Endothelial cell of umbilical vein (primary cell): ENCODE measurements at regions not wholly inside any gene's neighbourhood (a gene's known extent, or its start where the extent isn't known, plus 50 kb on each side); places are given as distances from the start of the nearest gene placed in this dataset.

ENCODE experiments used
- BruUV-seq: library from RNA; stranded (reverse); fragments of 400-500 nt; replicated peaks from 2 replicates; lab custom pipeline; 2021; lab: Mats Ljungman, UMichigan
- CTCF ChIA-PET: fragments of 300-600, 350-600 bp; sonication (Branson Sonifier 250); formaldehyde crosslinking; loops from one replicate; lab custom pipeline; 2021; ENCODE audit warnings: antibody characterized with exemption, inconsistent platforms; lab: Charles Lee
- POLR2A ChIA-PET: fragments of 300-600, 350-600 bp; sonication (Branson Sonifier 250); formaldehyde crosslinking; loops from one replicate; lab custom pipeline; 2021; ENCODE audit warnings: antibody characterized with exemption, inconsistent platforms; lab: Charles Lee
- DNase-seq: peaks from one replicate; pipeline ENCODE4 v3.0.0-alpha.2; 2011; ENCODE audit warnings: low read depth, low spot score
- FAIRE-seq: peaks from 2 replicates; lab custom pipeline; 2011; peaks lifted over from hg19 to GRCh38; lab: Jason Lieb, UNC
- H2AFZ ChIP-seq: 2 replicates; pipeline ENCODE4 v1.6.0; 2012; ENCODE audit warnings: low read depth, low read length, control low read depth, inconsistent platforms
- H3K27ac ChIP-seq: 2 replicates; pipeline ENCODE4 v1.5.1; 2011; ENCODE audit warnings: low read depth, mild to moderate bottlenecking, control low read depth, low read length, moderate library complexity; ENCODE audit not compliant: insufficient read depth
- H3K27me3 ChIP-seq, 2 experiments: 2 replicates each; pipeline versions ENCODE4 v1.6.0 to v1.6.1; 2011; ENCODE audit warnings: low read length in 2 of 2, mixed read lengths in 1 of 2; ENCODE audit not compliant: control insufficient read depth in 2 of 2, insufficient read depth in 2 of 2
- H3K36me3 ChIP-seq, 2 experiments: 2 replicates in 1 of 2; 3 replicates in 1 of 2; pipeline ENCODE4 v1.5.1; 2011; ENCODE audit warnings: low read length in 2 of 2, mild to moderate bottlenecking in 1 of 2, moderate library complexity in 1 of 2; ENCODE audit not compliant: control insufficient read depth in 2 of 2, insufficient read depth in 2 of 2; ENCODE audit errors: extremely low read depth in 1 of 2
- H3K4me1 ChIP-seq: 3 replicates; pipeline ENCODE4 v1.5.1; 2011; ENCODE audit warnings: mild to moderate bottlenecking, low read length; ENCODE audit not compliant: control insufficient read depth, insufficient read depth; ENCODE audit errors: extremely low read depth
- H3K4me2 ChIP-seq: 2 replicates; pipeline ENCODE4 v1.6.1; 2011; ENCODE audit warnings: low read length, control low read depth, mixed read lengths; ENCODE audit not compliant: insufficient read depth
- H3K4me3 ChIP-seq, 3 experiments: fragments of 200-600 bp in 1 of 3; sonication (generic), shearing (Covaris generic) in 1 of 3; replicated peaks in 1 of 3; 2 replicates each; pipeline ENCODE4 v1.5.1; 2011 to 2016; ENCODE audit warnings: control low read depth in 3 of 3, low read length in 3 of 3, mild to moderate bottlenecking in 2 of 3, inconsistent platforms in 1 of 3, low read depth in 1 of 3, moderate library complexity in 1 of 3; ENCODE audit not compliant: insufficient read depth in 1 of 3
- H3K79me2 ChIP-seq: 2 replicates; pipeline ENCODE4 v1.6.0; 2012; ENCODE audit warnings: low read length, inconsistent platforms; ENCODE audit not compliant: control insufficient read depth, insufficient read depth
- H3K9ac ChIP-seq: replicated peaks from 2 replicates; pipeline ENCODE3; 2011; ENCODE audit warnings: low read length, control low read depth; ENCODE audit not compliant: insufficient read depth; ENCODE audit errors: extremely low read depth
- H3K9me1 ChIP-seq: replicated peaks from 3 replicates; pipeline ENCODE4 v1.6.0; 2011; ENCODE audit warnings: mild to moderate bottlenecking, low read length; ENCODE audit not compliant: control insufficient read depth, insufficient read depth; ENCODE audit errors: extremely low read depth
- H3K9me3 ChIP-seq: replicated peaks from 2 replicates; pipeline ENCODE4 v1.5.1; 2012; ENCODE audit warnings: low read length, inconsistent platforms; ENCODE audit not compliant: control insufficient read depth, insufficient read depth
- H4K20me1 ChIP-seq: replicated peaks from 2 replicates; pipeline ENCODE3; 2011; ENCODE audit warnings: mild to moderate bottlenecking, low read length; ENCODE audit not compliant: control insufficient read depth, insufficient read depth; ENCODE audit errors: extremely low read depth
- EZH2 ChIP-seq: IDR thresholded peaks from 2 replicates; pipeline ENCODE4 v1.6.1; 2012; ENCODE audit warnings: borderline replicate concordance, low read depth, mild to moderate bottlenecking, moderate library complexity, low read length, inconsistent platforms; ENCODE audit not compliant: severe bottlenecking
- FOS ChIP-seq: IDR thresholded peaks from 2 replicates; pipeline ENCODE4 v1.6.1; 2011; ENCODE audit warnings: mild to moderate bottlenecking, low read length, moderate library complexity, borderline replicate concordance; ENCODE audit not compliant: insufficient read depth
- GATA2 ChIP-seq: IDR thresholded peaks from 2 replicates; pipeline ENCODE4 v1.7.0; 2011; ENCODE audit warnings: low read depth, mild to moderate bottlenecking, moderate library complexity, mixed read lengths, low read length; ENCODE audit not compliant: insufficient read length, insufficient read depth
- JUN ChIP-seq: IDR thresholded peaks from 2 replicates; pipeline ENCODE4 v1.6.1; 2011; ENCODE audit warnings: borderline replicate concordance, low read depth; ENCODE audit not compliant: insufficient read length, insufficient read depth
- MAX ChIP-seq: IDR thresholded peaks from 2 replicates; pipeline ENCODE4 v1.6.1; 2011; ENCODE audit not compliant: insufficient read depth, insufficient read length
- MYC ChIP-seq: IDR thresholded peaks from one replicate; pipeline ENCODE4 v1.6.1; 2011; ENCODE audit warnings: mild to moderate bottlenecking, low read depth, low read length
- POLR2A ChIP-seq: IDR thresholded peaks from 2 replicates; pipeline ENCODE4 v1.6.1; 2012; ENCODE audit warnings: low read depth, mild to moderate bottlenecking, control low read depth, low read length
- POLR2AphosphoS5 ChIP-seq: IDR thresholded peaks from 2 replicates; pipeline ENCODE4 v1.6.1; 2012; ENCODE audit warnings: low read depth, mild to moderate bottlenecking, control low read depth, low read length, moderate library complexity; ENCODE audit not compliant: insufficient read depth
- dilution Hi-C: fragments of 300-500 bp; cut with MboI; formaldehyde crosslinking; loops from one replicate; pipeline ENCODE4 v1.15.0; 2019; ENCODE audit warnings: low sequenced_read_pairs; ENCODE audit not compliant: extremely low pct_ligation_motif_present
- intact Hi-C: fragments of 100-400 bp; cut with micrococcal nuclease; formaldehyde crosslinking; loops from one replicate; pipeline ENCODE4 v1.10.0; 2022
- TF ChIP-seq, protein P1 (sequence below), 2 donors: IDR thresholded peaks; 1 replicate in 1 of 2; 2 replicates in 1 of 2; pipeline ENCODE4 v1.5.1; 2011; ENCODE audit warnings: low read length in 2 of 2, mild to moderate bottlenecking in 2 of 2, moderate library complexity in 2 of 2, control low read depth in 1 of 2, inconsistent platforms in 1 of 2, low read depth in 1 of 2; ENCODE audit not compliant: insufficient read depth in 1 of 2; ENCODE audit errors: extremely low read depth in 1 of 2

GRCh38 chr1:235057385-235058306 is 71.0 kb downstream of the TOMM20 start:
- CTCF ChIA-PET: no interaction called here
- BruUV-seq: no TSS peak
- dilution Hi-C loops: no loop called here

DNA sequence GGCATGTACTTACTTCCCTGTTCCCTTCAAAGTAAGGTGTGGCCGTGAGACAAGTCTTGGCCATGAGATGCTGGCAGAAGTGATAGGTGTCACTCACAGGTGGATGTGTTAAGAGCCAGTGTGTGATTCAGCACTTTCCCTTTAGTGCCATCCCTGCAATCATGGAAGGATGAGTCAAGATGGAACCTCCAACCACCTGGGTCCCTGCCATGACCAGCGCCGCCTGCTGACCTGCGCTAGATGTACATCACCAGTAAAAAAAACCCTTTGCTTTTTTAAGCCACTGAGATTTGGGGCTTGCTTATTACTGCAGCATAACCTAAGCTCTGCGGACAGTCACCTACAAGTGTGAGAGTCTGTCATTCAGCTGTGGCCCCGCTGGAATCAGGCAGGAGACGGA is 71.7 kb downstream of the TOMM20 start:
- no peaks in the 10 kb centered on the region for H3K36me3 ChIP-seq
- FAIRE-seq: no peak
- POLR2A ChIA-PET: no interaction called here

More at GRCh38 chr1:235057385-235058306, 71.0 kb downstream of the TOMM20 start:
- FAIRE-seq: no peak
- Histone ChIP-seq H3K9me1 (no peaks in the 10 kb centered on the region), H4K20me1 (no peaks in the 10 kb centered on the region), H3K79me2 (no peaks in the 10 kb centered on the region), H3K9ac (no peak overlapping the region), H3K4me2 (no peak overlapping the region), H2AFZ (no peak overlapping the region), H3K4me1 (no peaks in the 10 kb centered on the region), H3K36me3 (no peaks in the 10 kb centered on the region), H3K27ac (no peak overlapping the region), H3K9me3 (no peaks in the 10 kb centered on the region), H3K27me3 (no peaks in the 10 kb centered on the region), H3K4me3 (no peak overlapping the region)
- TF ChIP-seq JUN (no peak), FOS (no peak), MYC (no peak), POLR2AphosphoS5 (no peak), MAX (no peak)
- no peak for DNase-seq
- intact Hi-C loops: no loop called here
- POLR2A ChIA-PET: no interaction called here

More for the DNA sequence above, 71.7 kb downstream of the TOMM20 start:
- no peaks in the 10 kb centered on the region for H3K9me3 ChIP-seq
- H3K27ac ChIP-seq: no peak overlapping the region
- intact Hi-C loops: no loop called here
- no peaks in the 10 kb centered on the region for H4K20me1 ChIP-seq
- no peak overlapping the region for H2AFZ ChIP-seq
- CTCF ChIA-PET: no interaction called here
- H3K79me2 ChIP-seq: no peaks in the 10 kb centered on the region
- TF ChIP-seq, protein P1, sequence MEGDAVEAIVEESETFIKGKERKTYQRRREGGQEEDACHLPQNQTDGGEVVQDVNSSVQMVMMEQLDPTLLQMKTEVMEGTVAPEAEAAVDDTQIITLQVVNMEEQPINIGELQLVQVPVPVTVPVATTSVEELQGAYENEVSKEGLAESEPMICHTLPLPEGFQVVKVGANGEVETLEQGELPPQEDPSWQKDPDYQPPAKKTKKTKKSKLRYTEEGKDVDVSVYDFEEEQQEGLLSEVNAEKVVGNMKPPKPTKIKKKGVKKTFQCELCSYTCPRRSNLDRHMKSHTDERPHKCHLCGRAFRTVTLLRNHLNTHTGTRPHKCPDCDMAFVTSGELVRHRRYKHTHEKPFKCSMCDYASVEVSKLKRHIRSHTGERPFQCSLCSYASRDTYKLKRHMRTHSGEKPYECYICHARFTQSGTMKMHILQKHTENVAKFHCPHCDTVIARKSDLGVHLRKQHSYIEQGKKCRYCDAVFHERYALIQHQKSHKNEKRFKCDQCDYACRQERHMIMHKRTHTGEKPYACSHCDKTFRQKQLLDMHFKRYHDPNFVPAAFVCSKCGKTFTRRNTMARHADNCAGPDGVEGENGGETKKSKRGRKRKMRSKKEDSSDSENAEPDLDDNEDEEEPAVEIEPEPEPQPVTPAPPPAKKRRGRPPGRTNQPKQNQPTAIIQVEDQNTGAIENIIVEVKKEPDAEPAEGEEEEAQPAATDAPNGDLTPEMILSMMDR (IDR thresholded peaks at IDR 0.05; ENCODE audit: extremely low read depth in 1 of 2, insufficient read depth in 1 of 2, low read depth in 1 of 2, low read length in 2 of 2): no peak
- no peak for TF ChIP-seq POLR2AphosphoS5
- TF ChIP-seq MAX: no peak
- TF ChIP-seq JUN: no peak
- TF ChIP-seq POLR2A: no peak
- no peak for TF ChIP-seq GATA2
- no peak for TF ChIP-seq FOS
- TF ChIP-seq MYC: no peak
- no peak for TF ChIP-seq EZH2
- dilution Hi-C loops: no loop called here
- H3K4me2 ChIP-seq: no peak overlapping the region
- no peak overlapping the region for H3K4me3 ChIP-seq
- BruUV-seq: no TSS peak
- no peak overlapping the region for H3K9ac ChIP-seq
- DNase-seq: no peak
- no peaks in the 10 kb centered on the region for H3K9me1 ChIP-seq
- no peaks in the 10 kb centered on the region for H3K27me3 ChIP-seq
- no peaks in the 10 kb centered on the region for H3K4me1 ChIP-seq
